HUES64 (cell line): ENCODE measurements at regions not wholly inside any gene's neighbourhood (a gene's known extent, or its start where the extent isn't known, plus 50 kb on each side); places are given as distances from the start of the nearest gene placed in this dataset.

Experiments
- H3K27ac ChIP-seq: 2 replicates; pipeline ENCODE4 v1.7.0; 2013; ENCODE audit warnings: low read depth, low read length, inconsistent platforms
- H3K27me3 ChIP-seq: 2 replicates; pipeline ENCODE4 v1.6.1; 2013; ENCODE audit warnings: mild to moderate bottlenecking, low read length; ENCODE audit not compliant: insufficient read depth
- H3K36me3 ChIP-seq: 2 replicates; pipeline ENCODE4 v1.6.1; 2013; ENCODE audit warnings: mild to moderate bottlenecking, low read length; ENCODE audit not compliant: insufficient read depth
- H3K4me1 ChIP-seq: 2 replicates; pipeline ENCODE4 v1.6.1; 2013; ENCODE audit warnings: mild to moderate bottlenecking, low read length, moderate library complexity; ENCODE audit not compliant: insufficient read depth
- H3K4me3 ChIP-seq: 2 replicates; pipeline ENCODE4 v1.5.1; 2013; ENCODE audit warnings: mild to moderate bottlenecking, low read length, moderate library complexity
- H3K9ac ChIP-seq: 2 replicates; pipeline ENCODE4 v1.6.1; 2013; ENCODE audit warnings: mild to moderate bottlenecking, low read depth, low read length
- H3K9me3 ChIP-seq: 2 replicates; pipeline ENCODE4 v1.6.1; 2013; ENCODE audit warnings: low read depth, low read length; ENCODE audit not compliant: insufficient read depth
- WGBS: fragments of 150-250, 120-280 bp; methylation state at CpG from one replicate; pipeline ENCODE4 v1.1.7; 2013; ENCODE audit warnings: missing lambda C conversion rate; 5-methylcytosine and 5-hydroxymethylcytosine counted together

- Histone ChIP-seq H3K36me3 (no peaks in the 10 kb centered on the region), H3K4me3 (no peak overlapping the region), H3K27me3 (no peaks in the 10 kb centered on the region), H3K27ac (no peak overlapping the region), H3K9ac (no peak overlapping the region), H3K4me1 (peaks cover 11% of the 10 kb centered on the region), H3K9me3 (no peaks in the 10 kb centered on the region)
- WGBS, result 90% methylated on average over 5 of the region's 5 CpGs
Observed at GRCh38 chr15:93527374-93528050, 438.5 kb upstream of the RGMA start.

GRCh38 chr15:93524432-93524831 is 435.4 kb upstream of the RGMA start:
- Histone ChIP-seq H3K4me3 (no peak overlapping the region), H3K9me3 (no peaks in the 10 kb centered on the region), H3K9ac (no peak overlapping the region), H3K27ac (no peak overlapping the region), H3K4me1 (peaks cover 11% of the 10 kb centered on the region), H3K27me3 (no peaks in the 10 kb centered on the region), H3K36me3 (no peaks in the 10 kb centered on the region)
- WGBS, result 93% methylated on average over 6 of the region's 6 CpGs

- Histone ChIP-seq H3K9me3 (no peaks in the 10 kb centered on the region), H3K27me3 (no peaks in the 10 kb centered on the region), H3K4me3 (no peak overlapping the region), H3K27ac (no peak overlapping the region), H3K9ac (no peak overlapping the region), H3K36me3 (no peaks in the 10 kb centered on the region), H3K4me1 (peaks cover 8% of the 10 kb centered on the region)
- 96% methylated on average over 7 of the region's 7 CpGs for WGBS
Observed at GRCh38 chr15:93523481-93523880, 434.5 kb upstream of the RGMA start.

- no peaks in the 10 kb centered on the region for H3K4me1 ChIP-seq
- no peak overlapping the region for H3K27ac ChIP-seq
- no peak overlapping the region for H3K9ac ChIP-seq
- 47% methylated on average over 3 of the region's 4 CpGs for WGBS
- no peaks in the 10 kb centered on the region for H3K9me3 ChIP-seq
- H3K27me3 ChIP-seq, result no peaks in the 10 kb centered on the region
- H3K4me3 ChIP-seq, result no peak overlapping the region
- no peaks in the 10 kb centered on the region for H3K36me3 ChIP-seq
Observed at GRCh38 chr15:93520206-93520605, 431.2 kb upstream of the RGMA start.

GRCh38 chr15:93519599-93519998 is 430.6 kb upstream of the RGMA start:
- H3K36me3 ChIP-seq, result no peaks in the 10 kb centered on the region
- H3K27me3 ChIP-seq, result no peaks in the 10 kb centered on the region
- no peaks in the 10 kb centered on the region for H3K9me3 ChIP-seq
- WGBS, result 93% methylated on average over 3 of the region's 3 CpGs
- no peak overlapping the region for H3K9ac ChIP-seq
- no peak overlapping the region for H3K27ac ChIP-seq
- no peak overlapping the region for H3K4me3 ChIP-seq
- no peaks in the 10 kb centered on the region for H3K4me1 ChIP-seq

- no peaks in the 10 kb centered on the region for H3K27me3 ChIP-seq
- H3K36me3 ChIP-seq, result no peaks in the 10 kb centered on the region
- no peak overlapping the region for H3K27ac ChIP-seq
- 98% methylated on average over 2 of the region's 3 CpGs for WGBS
- no peak overlapping the region for H3K9ac ChIP-seq
- H3K9me3 ChIP-seq, result no peaks in the 10 kb centered on the region
- H3K4me3 ChIP-seq, result no peak overlapping the region
- H3K4me1 ChIP-seq, result peaks cover 3% of the 10 kb centered on the region; the same call in 1 of the 2 replicates
Observed at GRCh38 chr15:93517176-93517575, 428.2 kb upstream of the RGMA start.

GRCh38 chr15:93515256-93516051 is 426.4 kb upstream of the RGMA start:
- Histone ChIP-seq H3K4me3 (no peak overlapping the region), H3K9me3 (no peaks in the 10 kb centered on the region), H3K27me3 (no peaks in the 10 kb centered on the region), H3K27ac (no peak overlapping the region), H3K9ac (no peak overlapping the region), H3K36me3 (no peaks in the 10 kb centered on the region), H3K4me1 (peaks cover 3% of the 10 kb centered on the region; the same call in 1 of the 2 replicates)
- 93% methylated on average over 5 of the region's 5 CpGs for WGBS

- Histone ChIP-seq H3K27ac (no peak overlapping the region), H3K4me1 (no peaks in the 10 kb centered on the region), H3K36me3 (no peaks in the 10 kb centered on the region), H3K9ac (no peak overlapping the region), H3K9me3 (no peaks in the 10 kb centered on the region), H3K27me3 (no peaks in the 10 kb centered on the region), H3K4me3 (no peak overlapping the region)
- 93% methylated on average over 11 of the region's 11 CpGs for WGBS
Observed at GRCh38 chr15:93506646-93507045, 417.6 kb upstream of the RGMA start.

GRCh38 chr15:93505506-93505905 is 416.5 kb upstream of the RGMA start:
- WGBS, result 92% methylated on average over 16 of the region's 16 CpGs
- no peaks in the 10 kb centered on the region for H3K4me1 ChIP-seq
- H3K9me3 ChIP-seq, result no peaks in the 10 kb centered on the region
- H3K27ac ChIP-seq, result no peak overlapping the region
- H3K27me3 ChIP-seq, result no peaks in the 10 kb centered on the region
- H3K9ac ChIP-seq, result no peak overlapping the region
- no peak overlapping the region for H3K4me3 ChIP-seq
- H3K36me3 ChIP-seq, result no peaks in the 10 kb centered on the region

GRCh38 chr15:93501946-93502345 is 412.9 kb upstream of the RGMA start:
- WGBS, result no CpG with 5 or more reads among the region's 2 CpGs
- H3K9me3 ChIP-seq, result no peaks in the 10 kb centered on the region
- no peak overlapping the region for H3K4me3 ChIP-seq

GRCh38 chr15:93500155-93500554 is 411.1 kb upstream of the RGMA start:
- Histone ChIP-seq H3K27me3 (no peaks in the 10 kb centered on the region), H3K9me3 (no peaks in the 10 kb centered on the region), H3K36me3 (no peaks in the 10 kb centered on the region), H3K4me1 (peaks cover 7% of the 10 kb centered on the region), H3K27ac (no peak overlapping the region), H3K9ac (no peak overlapping the region), H3K4me3 (no peak overlapping the region)
- WGBS, result 90% methylated on average over 2 of the region's 2 CpGs

More at GRCh38 chr15:93501946-93502345, 412.9 kb upstream of the RGMA start:
- H3K36me3 ChIP-seq, result no peaks in the 10 kb centered on the region
- H3K27me3 ChIP-seq, result no peaks in the 10 kb centered on the region
- no peak overlapping the region for H3K9ac ChIP-seq
- no peaks in the 10 kb centered on the region for H3K4me1 ChIP-seq
- H3K27ac ChIP-seq, result no peak overlapping the region
